GM23338 (cell line): ENCODE measurements at regions not wholly inside any gene's neighbourhood (a gene's known extent, or its start where the extent isn't known, plus 50 kb on each side); places are given as distances from the start of the nearest gene placed in this dataset.

Experiments
- ATAC-seq: fragments of 200-7000 bp; cut with Tn5 transposase; 3 replicates; pipeline ENCODE4 v1.9.1; 2020
- DNase-seq: peaks from one replicate; pipeline ENCODE4 v3.0.0-alpha.2; 2015; ENCODE audit warnings: low spot score
- H2AFZ ChIP-seq: fragments of 200-600 bp; sonication (generic); 2 replicates; pipeline ENCODE4 v1.8.0; 2016; ENCODE audit warnings: antibody characterized with exemption, mild to moderate bottlenecking, moderate library complexity
- H3F3A ChIP-seq: fragments of 200-600 bp; sonication (generic); replicated peaks from 2 replicates; pipeline ENCODE4 v1.8.0; 2017; ENCODE audit warnings: antibody characterized with exemption, mixed run types, low read depth
- H3K27ac ChIP-seq: fragments of 200-600 bp; sonication (generic); 2 replicates; pipeline ENCODE4 v1.6.1; 2016; ENCODE audit warnings: low read depth
- H3K27me3 ChIP-seq: fragments of 200-600 bp; sonication (generic); 2 replicates; pipeline ENCODE4 v1.8.0; 2016; ENCODE audit warnings: mild to moderate bottlenecking, mixed run types, moderate library complexity; ENCODE audit not compliant: insufficient read depth
- H3K36me3 ChIP-seq: fragments of 200-600 bp; sonication (generic); 2 replicates; pipeline ENCODE4 v1.8.0; 2016; ENCODE audit warnings: mild to moderate bottlenecking; ENCODE audit not compliant: insufficient read depth
- H3K4me1 ChIP-seq: fragments of 200-600 bp; sonication (generic); 2 replicates; pipeline ENCODE4 v1.8.0; 2016; ENCODE audit warnings: mild to moderate bottlenecking, moderate library complexity; ENCODE audit not compliant: insufficient read depth
- H3K4me2 ChIP-seq: fragments of 200-600 bp; sonication (generic); 2 replicates; pipeline ENCODE4 v1.7.1; 2017; ENCODE audit warnings: mixed run types
- H3K4me3 ChIP-seq: fragments of 200-600 bp; sonication (generic); 2 replicates; pipeline ENCODE4 v1.6.1; 2016; ENCODE audit warnings: mixed run types
- H3K79me2 ChIP-seq: fragments of 200-600 bp; sonication (generic); replicated peaks from 2 replicates; pipeline ENCODE4 v1.8.0; 2017; ENCODE audit warnings: mild to moderate bottlenecking; ENCODE audit not compliant: insufficient read depth
- H3K9me2 ChIP-seq: fragments of 200-600 bp; sonication (generic); 2 replicates; pipeline ENCODE4 v1.8.0; 2017; ENCODE audit not compliant: insufficient read depth
- H4K20me1 ChIP-seq: fragments of 200-600 bp; sonication (generic); replicated peaks from 2 replicates; pipeline ENCODE4 v1.8.0; 2017; ENCODE audit warnings: mild to moderate bottlenecking; ENCODE audit not compliant: insufficient read depth
- H3K27ac Mint-ChIP-seq: 2 replicates; pipeline ENCODE4 v1.8.0; 2020; ENCODE audit warnings: inconsistent platforms, mild to moderate bottlenecking, moderate library complexity, mixed read lengths
- H3K27me3 Mint-ChIP-seq: 3 replicates; pipeline ENCODE4 v1.8.0; 2022; ENCODE audit warnings: low read depth, mild to moderate bottlenecking, moderate library complexity, mixed read lengths, inconsistent platforms; ENCODE audit not compliant: insufficient read depth, poor library complexity
- H3K36me3 Mint-ChIP-seq: 3 replicates; pipeline ENCODE4 v1.8.0; 2021; ENCODE audit warnings: low read depth, mild to moderate bottlenecking, inconsistent platforms, moderate library complexity, mixed read lengths
- H3K4me1 Mint-ChIP-seq: 3 replicates; pipeline ENCODE4 v1.8.0; 2020; ENCODE audit warnings: mild to moderate bottlenecking, inconsistent platforms, mixed read lengths
- H3K4me3 Mint-ChIP-seq: 3 replicates; pipeline ENCODE4 v1.8.0; 2021; ENCODE audit warnings: moderate library complexity, mild to moderate bottlenecking, inconsistent platforms, mixed read lengths
- H3K9me3 Mint-ChIP-seq: 3 replicates; pipeline ENCODE4 v1.8.0; 2020; ENCODE audit warnings: moderate library complexity, mild to moderate bottlenecking, inconsistent platforms, mixed read lengths
- CREB1 ChIP-seq: fragments of 250-450 bp; sonication (Bioruptor Pico); IDR thresholded peaks from 2 replicates; pipeline ENCODE4 v1.5.0; 2020; ENCODE audit warnings: low read depth, mild to moderate bottlenecking, moderate library complexity
- ETS1 ChIP-seq: IDR thresholded peaks from 2 replicates; pipeline ENCODE4 v1.6.1; 2016; ENCODE audit warnings: antibody characterized with exemption
- EZH2 ChIP-seq: fragments of 200-600 bp; sonication (generic); IDR thresholded peaks from one replicate; pipeline ENCODE4 v1.8.0; 2017; ENCODE audit warnings: antibody characterized with exemption, mild to moderate bottlenecking, low read depth; ENCODE audit not compliant: unreplicated experiment
- EZH2phosphoT487 ChIP-seq: fragments of 200-600 bp; sonication (generic); IDR thresholded peaks from one replicate; pipeline ENCODE4 v1.8.1; 2018; ENCODE audit warnings: antibody characterized with exemption; ENCODE audit not compliant: unreplicated experiment
- JUNB ChIP-seq: IDR thresholded peaks from one replicate; pipeline ENCODE4 v1.6.1; 2016; ENCODE audit warnings: antibody characterized with exemption; ENCODE audit not compliant: unreplicated experiment
- NANOG ChIP-seq: IDR thresholded peaks from 2 replicates; pipeline ENCODE4 v1.6.1; 2016; ENCODE audit warnings: antibody characterized with exemption, borderline replicate concordance
- POLR2AphosphoS5 ChIP-seq: IDR thresholded peaks from 2 replicates; pipeline ENCODE4 v1.6.1; 2016; ENCODE audit warnings: antibody characterized with exemption, low read depth
- REST ChIP-seq: IDR thresholded peaks from one replicate; pipeline ENCODE4 v1.6.1; 2018; ENCODE audit warnings: antibody characterized with exemption; ENCODE audit not compliant: unreplicated experiment
- STAT1 ChIP-seq: IDR thresholded peaks from one replicate; pipeline ENCODE4 v1.6.1; 2016; ENCODE audit warnings: antibody characterized with exemption; ENCODE audit not compliant: unreplicated experiment
- ZNF114 ChIP-seq: fragments of 250-450 bp; sonication (Bioruptor Pico); IDR thresholded peaks from 2 replicates; pipeline ENCODE4 v1.5.0; 2020; ENCODE audit warnings: mild to moderate bottlenecking, moderate library complexity
- ZNF331 ChIP-seq: fragments of 250-450 bp; sonication (Bioruptor Pico); IDR thresholded peaks from 2 replicates; pipeline ENCODE4 v1.5.0; 2020; ENCODE audit warnings: low read depth, mild to moderate bottlenecking, moderate library complexity
- ZNF462 ChIP-seq: fragments of 250-450 bp; sonication (Bioruptor Pico); IDR thresholded peaks from 2 replicates; pipeline ENCODE4 v1.5.0; 2020; ENCODE audit warnings: mild to moderate bottlenecking, moderate library complexity
- TF ChIP-seq, protein P1 (sequence below), 2 experiments: fragments of 200-600 bp in 1 of 2; sonication (generic) in 1 of 2; conservative IDR thresholded peaks; 2 replicates each; pipeline versions ENCODE4 v1.5.1 to v1.6.1; 2016 to 2017; ENCODE audit warnings: antibody characterized with exemption in 2 of 2, low read depth in 2 of 2, mild to moderate bottlenecking in 2 of 2, moderate library complexity in 1 of 2

DNA sequence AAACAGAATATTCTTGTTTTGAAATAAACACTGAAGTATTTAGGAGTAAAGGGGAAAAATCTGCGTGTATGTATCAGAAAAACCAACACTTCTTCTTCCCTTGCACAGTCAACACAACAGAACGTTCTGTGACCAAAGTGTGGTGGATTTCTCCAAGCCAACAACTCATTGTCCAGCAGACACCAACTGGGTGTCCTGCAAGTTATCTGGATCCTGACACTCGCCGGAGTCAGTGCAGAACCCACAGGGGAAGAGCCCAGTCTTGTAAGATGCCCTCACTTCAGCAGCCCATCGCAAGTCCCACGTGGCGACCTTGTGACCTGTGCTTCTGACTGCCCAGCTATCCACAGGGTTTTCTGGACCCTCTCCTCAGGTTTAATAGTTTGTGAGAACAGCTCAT lies 630.7 kb upstream of the ZFP42 start:
- no peak overlapping the region for H3K4me2 ChIP-seq
- no peaks in the 10 kb centered on the region for H3K27me3 Mint-ChIP-seq
- H3K4me1 ChIP-seq: no peaks in the 10 kb centered on the region
- no peaks in the 10 kb centered on the region for H3K4me1 Mint-ChIP-seq
- DNase-seq (no peak), ATAC-seq (no peak)
- H3K4me3 Mint-ChIP-seq: no peak overlapping the region
- no peaks in the 10 kb centered on the region for H3K9me3 Mint-ChIP-seq
- H2AFZ ChIP-seq: no peak overlapping the region
- TF ChIP-seq CREB1 (CRISPR knock-in tag) (no peak), POLR2AphosphoS5 (no peak), REST (no peak), ZNF462 (CRISPR knock-in tag) (no peak), ZNF114 (CRISPR knock-in tag) (no peak), ZNF331 (CRISPR knock-in tag) (no peak), ETS1 (no peak), EZH2phosphoT487 (no peak), EZH2 (no peak), JUNB (no peak), NANOG (no peak), STAT1 (no peak)
- TF ChIP-seq, protein P1, sequence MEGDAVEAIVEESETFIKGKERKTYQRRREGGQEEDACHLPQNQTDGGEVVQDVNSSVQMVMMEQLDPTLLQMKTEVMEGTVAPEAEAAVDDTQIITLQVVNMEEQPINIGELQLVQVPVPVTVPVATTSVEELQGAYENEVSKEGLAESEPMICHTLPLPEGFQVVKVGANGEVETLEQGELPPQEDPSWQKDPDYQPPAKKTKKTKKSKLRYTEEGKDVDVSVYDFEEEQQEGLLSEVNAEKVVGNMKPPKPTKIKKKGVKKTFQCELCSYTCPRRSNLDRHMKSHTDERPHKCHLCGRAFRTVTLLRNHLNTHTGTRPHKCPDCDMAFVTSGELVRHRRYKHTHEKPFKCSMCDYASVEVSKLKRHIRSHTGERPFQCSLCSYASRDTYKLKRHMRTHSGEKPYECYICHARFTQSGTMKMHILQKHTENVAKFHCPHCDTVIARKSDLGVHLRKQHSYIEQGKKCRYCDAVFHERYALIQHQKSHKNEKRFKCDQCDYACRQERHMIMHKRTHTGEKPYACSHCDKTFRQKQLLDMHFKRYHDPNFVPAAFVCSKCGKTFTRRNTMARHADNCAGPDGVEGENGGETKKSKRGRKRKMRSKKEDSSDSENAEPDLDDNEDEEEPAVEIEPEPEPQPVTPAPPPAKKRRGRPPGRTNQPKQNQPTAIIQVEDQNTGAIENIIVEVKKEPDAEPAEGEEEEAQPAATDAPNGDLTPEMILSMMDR (conservative IDR thresholded peaks at IDR 0.05; ENCODE audit: low read depth in 2 of 2): no peak
- H3K4me3 ChIP-seq: no peak overlapping the region
- no peaks in the 10 kb centered on the region for H3F3A ChIP-seq
- no peaks in the 10 kb centered on the region for H3K36me3 Mint-ChIP-seq
- no peak overlapping the region for H3K27ac Mint-ChIP-seq
- no peak overlapping the region for H3K27ac ChIP-seq
- no peaks in the 10 kb centered on the region for H3K27me3 ChIP-seq
- no peaks in the 10 kb centered on the region for H3K79me2 ChIP-seq
- no peaks in the 10 kb centered on the region for H4K20me1 ChIP-seq
- H3K9me2 ChIP-seq: no peaks in the 10 kb centered on the region
- no peaks in the 10 kb centered on the region for H3K36me3 ChIP-seq
